ENCODE measurements at regions not wholly inside any gene's neighbourhood (a gene's known extent, or its start where the extent isn't known, plus 50 kb on each side); places are given as distances from the start of the nearest gene placed in this dataset.

- no peak for TF ChIP-seq CTCF (IDR thresholded peaks at IDR 0.05)
- no peak for TF ChIP-seq POLR2A (IDR thresholded peaks at IDR 0.05)
Observed at GRCh38 chr11:19628018-19628417, 84.6 kb upstream of the NAV2 start.
